HUES48 (cell line): ENCODE measurements at regions not wholly inside any gene's neighbourhood (a gene's known extent, or its start where the extent isn't known, plus 50 kb on each side); places are given as distances from the start of the nearest gene placed in this dataset.
"Not testable (repeated sequence)": the region's sequence is repeated elsewhere in the genome, so short reads cannot be mapped to it uniquely, and the experiment has no call there.

ENCODE experiments used
- H3K27ac ChIP-seq: one replicate; pipeline ENCODE4 v1.7.0; 2013; ENCODE audit warnings: low read depth, low read length, inconsistent platforms
- H3K27me3 ChIP-seq: 2 replicates; pipeline ENCODE4 v1.6.1; 2013; ENCODE audit warnings: mild to moderate bottlenecking, low read length; ENCODE audit not compliant: control insufficient read depth, insufficient read depth
- H3K36me3 ChIP-seq: 2 replicates; pipeline ENCODE4 v1.6.1; 2013; ENCODE audit warnings: low read length; ENCODE audit not compliant: control insufficient read depth, insufficient read depth
- H3K4me1 ChIP-seq: 2 replicates; pipeline ENCODE4 v1.6.1; 2013; ENCODE audit warnings: mild to moderate bottlenecking, low read length; ENCODE audit not compliant: control insufficient read depth, insufficient read depth
- H3K4me3 ChIP-seq: 2 replicates; pipeline ENCODE4 v1.5.1; 2013; ENCODE audit warnings: mild to moderate bottlenecking, low read depth, low read length
- H3K9ac ChIP-seq: 2 replicates; pipeline ENCODE4 v1.6.1; 2013; ENCODE audit warnings: mild to moderate bottlenecking, low read depth, low read length, moderate library complexity
- H3K9me3 ChIP-seq: 2 replicates; pipeline ENCODE4 v1.6.1; 2013; ENCODE audit warnings: low read length; ENCODE audit not compliant: control insufficient read depth, insufficient read depth

- H3K9ac ChIP-seq, result no peak overlapping the region
Observed at GRCh38 chr21:34221331-34222030, 142.3 kb upstream of the KCNE2 start.

GRCh38 chr21:34222031-34222335, 141.8 kb upstream of the KCNE2 start:
- no peaks in the 10 kb centered on the region for H3K4me1 ChIP-seq
- no peaks in the 10 kb centered on the region for H3K36me3 ChIP-seq
- H3K9me3 ChIP-seq, result no peaks in the 10 kb centered on the region
- H3K4me3 ChIP-seq, result no peak overlapping the region
- no peaks in the 10 kb centered on the region for H3K27me3 ChIP-seq
- no peak overlapping the region for H3K9ac ChIP-seq
- no peak overlapping the region for H3K27ac ChIP-seq

More at GRCh38 chr21:34221331-34222030, 142.3 kb upstream of the KCNE2 start:
- Histone ChIP-seq H3K27ac (no peak overlapping the region), H3K9me3 (no peaks in the 10 kb centered on the region), H3K4me1 (no peaks in the 10 kb centered on the region), H3K27me3 (no peaks in the 10 kb centered on the region), H3K36me3 (no peaks in the 10 kb centered on the region), H3K4me3 (no peak overlapping the region)

- Histone ChIP-seq H3K4me1 (no peaks in the 10 kb centered on the region), H3K4me3 (no peak overlapping the region), H3K9ac (no peak overlapping the region), H3K9me3 (no peaks in the 10 kb centered on the region), H3K27me3 (no peaks in the 10 kb centered on the region), H3K27ac (no peak overlapping the region), H3K36me3 (no peaks in the 10 kb centered on the region)
Observed at GRCh38 chr21:34223376-34223775, 140.4 kb upstream of the KCNE2 start.

- peaks cover 4% of the 10 kb centered on the region; the same call in 1 of the 2 replicates for H3K4me1 ChIP-seq
- H3K36me3 ChIP-seq, result no peaks in the 10 kb centered on the region
- H3K9me3 ChIP-seq, result no peaks in the 10 kb centered on the region
- no peaks in the 10 kb centered on the region for H3K27me3 ChIP-seq
- no peak overlapping the region for H3K27ac ChIP-seq
- H3K4me3 ChIP-seq, result no peak overlapping the region
- no peak overlapping the region for H3K9ac ChIP-seq
Observed at GRCh38 chr21:34227386-34227852, 136.4 kb upstream of the KCNE2 start.

GRCh38 chr21:34228792-34229191, 135.0 kb upstream of the KCNE2 start:
- no peaks in the 10 kb centered on the region for H3K36me3 ChIP-seq
- H3K4me3 ChIP-seq, result no peak overlapping the region
- H3K9ac ChIP-seq, result no peak overlapping the region
- H3K27ac ChIP-seq, result no peak overlapping the region
- H3K27me3 ChIP-seq, result no peaks in the 10 kb centered on the region
- H3K9me3 ChIP-seq, result no peaks in the 10 kb centered on the region
- peaks cover 4% of the 10 kb centered on the region; the same call in 1 of the 2 replicates for H3K4me1 ChIP-seq

GRCh38 chr21:34229353-34229752, 134.5 kb upstream of the KCNE2 start:
- Histone ChIP-seq H3K9me3 (no peaks in the 10 kb centered on the region), H3K27ac (no peak overlapping the region), H3K27me3 (no peaks in the 10 kb centered on the region), H3K4me1 (peaks cover 4% of the 10 kb centered on the region; the same call in 1 of the 2 replicates), H3K9ac (no peak overlapping the region), H3K4me3 (no peak overlapping the region), H3K36me3 (no peaks in the 10 kb centered on the region)

- H3K4me3 ChIP-seq, H3K9ac ChIP-seq, H3K27me3 ChIP-seq: not testable (repeated sequence)
Observed at GRCh38 chr21:34233741-34234140, 130.1 kb upstream of the KCNE2 start.

GRCh38 chr21:34235514-34235913, 128.3 kb upstream of the KCNE2 start:
- Histone ChIP-seq H3K27ac (no peak overlapping the region), H3K9ac (no peak overlapping the region), H3K27me3 (no peaks in the 10 kb centered on the region), H3K36me3 (no peaks in the 10 kb centered on the region), H3K4me3 (no peak overlapping the region), H3K9me3 (peaks cover 4% of the 10 kb centered on the region), H3K4me1 (peaks cover 4% of the 10 kb centered on the region; the same call in 1 of the 2 replicates)

More at GRCh38 chr21:34233741-34234140, 130.1 kb upstream of the KCNE2 start:
- not testable (repeated sequence) for H3K36me3 ChIP-seq, H3K27ac ChIP-seq, H3K9me3 ChIP-seq, H3K4me1 ChIP-seq

- no peak overlapping the region for H3K9ac ChIP-seq
- peaks cover 2% of the 10 kb centered on the region; the same call in 1 of the 2 replicates for H3K9me3 ChIP-seq
- no peaks in the 10 kb centered on the region for H3K4me1 ChIP-seq
- no peaks in the 10 kb centered on the region for H3K36me3 ChIP-seq
- H3K27ac ChIP-seq, result no peak overlapping the region
- H3K27me3 ChIP-seq, result no peaks in the 10 kb centered on the region
- H3K4me3 ChIP-seq, result no peak overlapping the region
Observed at GRCh38 chr21:34242973-34243372, 120.8 kb upstream of the KCNE2 start.

GRCh38 chr21:34243562-34243961, 120.2 kb upstream of the KCNE2 start:
- no peak overlapping the region for H3K9ac ChIP-seq
- H3K9me3 ChIP-seq, result peaks cover 2% of the 10 kb centered on the region; the same call in 1 of the 2 replicates
- H3K27ac ChIP-seq, result no peak overlapping the region
- H3K36me3 ChIP-seq, result no peaks in the 10 kb centered on the region
- H3K4me1 ChIP-seq, result no peaks in the 10 kb centered on the region
- no peaks in the 10 kb centered on the region for H3K27me3 ChIP-seq
- H3K4me3 ChIP-seq, result no peak overlapping the region

- H3K9ac ChIP-seq, result no peak overlapping the region
- no peak overlapping the region for H3K27ac ChIP-seq
- H3K36me3 ChIP-seq, result no peaks in the 10 kb centered on the region
- H3K27me3 ChIP-seq, result no peaks in the 10 kb centered on the region
- H3K4me1 ChIP-seq, result no peaks in the 10 kb centered on the region
- H3K4me3 ChIP-seq, result no peak overlapping the region
- H3K9me3 ChIP-seq, result peaks cover 15% of the 10 kb centered on the region; the same call in 1 of the 2 replicates
Observed at GRCh38 chr21:34252751-34253150, 111.1 kb upstream of the KCNE2 start.
